Choroid plexus epithelial cell (primary cell): ENCODE measurements at regions not wholly inside any gene's neighbourhood (a gene's known extent, or its start where the extent isn't known, plus 50 kb on each side); places are given as distances from the start of the nearest gene placed in this dataset.

Source experiments
- DNase-seq: peaks from one replicate; pipeline ENCODE4 v3.0.0-alpha.2; 2010; ENCODE audit warnings: low read depth
- H3K4me3 ChIP-seq: 2 replicates; pipeline ENCODE4 v1.5.1; 2011; ENCODE audit warnings: low read depth, mild to moderate bottlenecking, control low read depth, low read length, moderate library complexity
- TF ChIP-seq, protein P1 (sequence below): conservative IDR thresholded peaks from 2 replicates; pipeline ENCODE4 v1.5.1; 2011; ENCODE audit warnings: low read depth, mild to moderate bottlenecking, control low read depth, inconsistent platforms, low read length, moderate library complexity

DNA sequence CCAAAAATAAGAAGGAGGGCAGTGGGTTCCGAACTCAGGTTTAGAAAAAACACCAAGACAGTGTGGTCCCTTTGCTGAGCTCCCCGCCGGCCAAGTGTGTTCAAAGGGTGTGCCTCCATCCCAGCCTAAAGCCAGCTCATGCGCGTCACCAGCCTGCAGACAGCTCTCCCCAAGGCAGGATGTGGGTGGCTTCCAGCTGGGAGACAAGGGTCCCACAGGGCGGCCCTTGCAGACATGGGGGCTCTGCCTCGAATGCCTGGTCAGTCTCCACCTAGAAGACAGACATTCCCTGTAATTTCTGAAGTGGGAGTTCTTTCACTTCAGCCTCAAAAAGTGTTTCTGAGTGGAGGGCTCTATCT lies 135.8 kb upstream of the GPC1 start:
- TF ChIP-seq, protein P1, sequence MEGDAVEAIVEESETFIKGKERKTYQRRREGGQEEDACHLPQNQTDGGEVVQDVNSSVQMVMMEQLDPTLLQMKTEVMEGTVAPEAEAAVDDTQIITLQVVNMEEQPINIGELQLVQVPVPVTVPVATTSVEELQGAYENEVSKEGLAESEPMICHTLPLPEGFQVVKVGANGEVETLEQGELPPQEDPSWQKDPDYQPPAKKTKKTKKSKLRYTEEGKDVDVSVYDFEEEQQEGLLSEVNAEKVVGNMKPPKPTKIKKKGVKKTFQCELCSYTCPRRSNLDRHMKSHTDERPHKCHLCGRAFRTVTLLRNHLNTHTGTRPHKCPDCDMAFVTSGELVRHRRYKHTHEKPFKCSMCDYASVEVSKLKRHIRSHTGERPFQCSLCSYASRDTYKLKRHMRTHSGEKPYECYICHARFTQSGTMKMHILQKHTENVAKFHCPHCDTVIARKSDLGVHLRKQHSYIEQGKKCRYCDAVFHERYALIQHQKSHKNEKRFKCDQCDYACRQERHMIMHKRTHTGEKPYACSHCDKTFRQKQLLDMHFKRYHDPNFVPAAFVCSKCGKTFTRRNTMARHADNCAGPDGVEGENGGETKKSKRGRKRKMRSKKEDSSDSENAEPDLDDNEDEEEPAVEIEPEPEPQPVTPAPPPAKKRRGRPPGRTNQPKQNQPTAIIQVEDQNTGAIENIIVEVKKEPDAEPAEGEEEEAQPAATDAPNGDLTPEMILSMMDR: no peak
- H3K4me3 ChIP-seq: no peak overlapping the region
- DNase-seq: peak; percentile 28

GRCh38 chr2:240300261-240300821 lies 135.1 kb upstream of the GPC1 start:
- TF ChIP-seq, protein P1: no peak
- no peak overlapping the region for H3K4me3 ChIP-seq
- DNase-seq: peak; percentile 41

DNA sequence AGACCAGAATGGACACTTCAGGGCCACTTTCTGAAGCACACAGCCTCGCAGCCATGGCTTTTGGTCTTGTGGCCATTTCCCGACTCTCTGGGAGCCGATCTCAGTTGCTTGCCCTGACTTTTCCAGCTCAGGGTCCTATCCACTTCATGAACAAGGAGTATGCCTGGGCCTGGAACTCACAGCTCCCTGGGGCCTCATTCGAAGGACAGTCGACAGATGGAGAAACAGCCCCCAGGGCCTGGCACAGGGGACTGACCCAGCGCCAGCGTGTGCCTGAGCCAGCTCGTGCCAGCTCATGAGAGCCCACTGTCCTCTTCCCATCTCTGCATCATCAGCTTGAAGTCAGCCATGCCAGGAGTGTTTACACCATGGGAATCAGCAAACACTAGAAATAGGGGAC lies 134.6 kb upstream of the GPC1 start:
- DNase-seq: no peak
- no peak overlapping the region for H3K4me3 ChIP-seq
- TF ChIP-seq, protein P1: no peak

GRCh38 chr2:240301256-240301795 lies 134.1 kb upstream of the GPC1 start:
- H3K4me3 ChIP-seq: no peak overlapping the region
- TF ChIP-seq, protein P1: no peak
- DNase-seq: no peak

DNA sequence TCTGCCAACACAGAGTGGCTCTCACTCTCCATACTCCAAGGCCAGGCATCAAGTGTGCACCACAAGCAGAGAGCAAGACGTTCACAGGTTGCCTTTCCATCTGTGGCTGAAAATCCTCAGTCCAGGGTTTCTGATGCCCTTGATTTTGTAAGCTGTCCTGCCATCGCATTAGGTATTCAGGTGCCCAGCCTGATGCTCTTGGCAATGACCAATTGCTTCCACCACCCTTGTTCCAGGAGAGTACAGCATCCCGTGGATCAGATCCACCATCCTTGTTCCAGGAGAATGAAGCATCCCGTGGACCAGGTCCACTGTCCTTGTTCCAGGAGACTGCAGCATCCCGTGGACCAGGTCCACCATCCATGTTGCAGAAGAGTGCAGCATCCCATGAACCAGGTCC lies 133.4 kb upstream of the GPC1 start:
- TF ChIP-seq, protein P1: no peak
- DNase-seq: no peak
- no peak overlapping the region for H3K4me3 ChIP-seq

GRCh38 chr2:240302933-240303595 lies 132.4 kb upstream of the GPC1 start:
- TF ChIP-seq, protein P1: no peak
- no peak overlapping the region for H3K4me3 ChIP-seq
- no peak for DNase-seq
